PFSK-1 (cell line): ENCODE measurements at regions not wholly inside any gene's neighbourhood (a gene's known extent, or its start where the extent isn't known, plus 50 kb on each side); places are given as distances from the start of the nearest gene placed in this dataset.

Experiments used
- FOXP2 ChIP-seq: optimal IDR thresholded peaks from 2 replicates; pipeline ENCODE3; 2011; ENCODE audit warnings: borderline replicate concordance, control low read depth, inconsistent platforms; ENCODE audit not compliant: insufficient read depth; ENCODE audit errors: extremely low read length, extremely low read depth
- POLR2AphosphoS5 ChIP-seq: IDR thresholded peaks from 2 replicates; pipeline ENCODE4 v1.6.1; 2012; ENCODE audit warnings: low read depth, mild to moderate bottlenecking, control low read depth, low read length, moderate library complexity
- REST ChIP-seq, 2 experiments: IDR thresholded peaks; 2 replicates each; pipeline versions ENCODE4 v1.6.1 to v1.8.0; 2011 to 2012; ENCODE audit warnings: low read depth in 2 of 2, low read length in 2 of 2, control low read depth in 1 of 2, inconsistent platforms in 1 of 2, mild to moderate bottlenecking in 1 of 2, moderate library complexity in 1 of 2; ENCODE audit not compliant: insufficient read depth in 1 of 2
- TAF1 ChIP-seq: IDR thresholded peaks from 2 replicates; pipeline ENCODE4 v1.6.1; 2012; ENCODE audit warnings: low read length, control low read depth, borderline replicate concordance; ENCODE audit not compliant: insufficient read depth

GRCh38 chr6:102670735-102671134 lies 1277.2 kb downstream of the GRIK2 start:
- no peak for TF ChIP-seq POLR2AphosphoS5
- TF ChIP-seq TAF1: no peak
- TF ChIP-seq REST (IDR thresholded peaks at IDR 0.05; ENCODE audit: insufficient read depth in 1 of 2, low read depth in 2 of 2, low read length in 2 of 2): no peak
- no peak for TF ChIP-seq FOXP2
